HL-60 (cell line): ENCODE measurements at regions not wholly inside any gene's neighbourhood (a gene's known extent, or its start where the extent isn't known, plus 50 kb on each side); places are given as distances from the start of the nearest gene placed in this dataset.

ENCODE experiments used
- POLR2AphosphoS5 ChIP-seq: IDR thresholded peaks from 2 replicates; pipeline ENCODE4 v1.6.1; 2012; ENCODE audit warnings: low read depth
- TF ChIP-seq, protein P1 (sequence below): IDR thresholded peaks from one replicate; pipeline ENCODE4 v1.5.1; 2011; ENCODE audit warnings: low read length, control low read depth, inconsistent platforms; ENCODE audit not compliant: insufficient read depth
- TF ChIP-seq, protein P2 (sequence below): IDR thresholded peaks from 2 replicates; pipeline ENCODE4 v1.6.1; 2012; ENCODE audit warnings: low read depth; ENCODE audit not compliant: insufficient replicate concordance

DNA sequence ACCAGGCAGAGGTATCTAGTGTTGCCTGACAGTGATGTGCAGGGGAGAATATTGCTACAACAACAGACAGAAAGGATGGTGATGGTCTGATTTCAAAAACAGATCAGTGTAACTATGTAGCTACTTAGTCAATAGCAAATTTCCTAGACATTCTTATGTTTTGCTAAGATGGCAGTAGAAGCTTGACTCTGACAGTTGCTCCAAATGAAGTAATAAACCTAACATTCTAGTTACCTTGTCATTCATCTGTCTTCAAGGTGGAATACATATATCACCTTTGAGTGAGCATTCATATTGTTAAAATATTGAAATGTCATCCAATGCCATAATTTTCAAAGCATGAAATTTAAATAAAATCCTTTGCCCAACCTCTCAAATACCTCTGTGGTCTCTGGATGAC is 617.4 kb downstream of the USP25 start:
- no peak for TF ChIP-seq POLR2AphosphoS5
- TF ChIP-seq, protein P1, sequence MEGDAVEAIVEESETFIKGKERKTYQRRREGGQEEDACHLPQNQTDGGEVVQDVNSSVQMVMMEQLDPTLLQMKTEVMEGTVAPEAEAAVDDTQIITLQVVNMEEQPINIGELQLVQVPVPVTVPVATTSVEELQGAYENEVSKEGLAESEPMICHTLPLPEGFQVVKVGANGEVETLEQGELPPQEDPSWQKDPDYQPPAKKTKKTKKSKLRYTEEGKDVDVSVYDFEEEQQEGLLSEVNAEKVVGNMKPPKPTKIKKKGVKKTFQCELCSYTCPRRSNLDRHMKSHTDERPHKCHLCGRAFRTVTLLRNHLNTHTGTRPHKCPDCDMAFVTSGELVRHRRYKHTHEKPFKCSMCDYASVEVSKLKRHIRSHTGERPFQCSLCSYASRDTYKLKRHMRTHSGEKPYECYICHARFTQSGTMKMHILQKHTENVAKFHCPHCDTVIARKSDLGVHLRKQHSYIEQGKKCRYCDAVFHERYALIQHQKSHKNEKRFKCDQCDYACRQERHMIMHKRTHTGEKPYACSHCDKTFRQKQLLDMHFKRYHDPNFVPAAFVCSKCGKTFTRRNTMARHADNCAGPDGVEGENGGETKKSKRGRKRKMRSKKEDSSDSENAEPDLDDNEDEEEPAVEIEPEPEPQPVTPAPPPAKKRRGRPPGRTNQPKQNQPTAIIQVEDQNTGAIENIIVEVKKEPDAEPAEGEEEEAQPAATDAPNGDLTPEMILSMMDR: no peak
- TF ChIP-seq, protein P2, sequence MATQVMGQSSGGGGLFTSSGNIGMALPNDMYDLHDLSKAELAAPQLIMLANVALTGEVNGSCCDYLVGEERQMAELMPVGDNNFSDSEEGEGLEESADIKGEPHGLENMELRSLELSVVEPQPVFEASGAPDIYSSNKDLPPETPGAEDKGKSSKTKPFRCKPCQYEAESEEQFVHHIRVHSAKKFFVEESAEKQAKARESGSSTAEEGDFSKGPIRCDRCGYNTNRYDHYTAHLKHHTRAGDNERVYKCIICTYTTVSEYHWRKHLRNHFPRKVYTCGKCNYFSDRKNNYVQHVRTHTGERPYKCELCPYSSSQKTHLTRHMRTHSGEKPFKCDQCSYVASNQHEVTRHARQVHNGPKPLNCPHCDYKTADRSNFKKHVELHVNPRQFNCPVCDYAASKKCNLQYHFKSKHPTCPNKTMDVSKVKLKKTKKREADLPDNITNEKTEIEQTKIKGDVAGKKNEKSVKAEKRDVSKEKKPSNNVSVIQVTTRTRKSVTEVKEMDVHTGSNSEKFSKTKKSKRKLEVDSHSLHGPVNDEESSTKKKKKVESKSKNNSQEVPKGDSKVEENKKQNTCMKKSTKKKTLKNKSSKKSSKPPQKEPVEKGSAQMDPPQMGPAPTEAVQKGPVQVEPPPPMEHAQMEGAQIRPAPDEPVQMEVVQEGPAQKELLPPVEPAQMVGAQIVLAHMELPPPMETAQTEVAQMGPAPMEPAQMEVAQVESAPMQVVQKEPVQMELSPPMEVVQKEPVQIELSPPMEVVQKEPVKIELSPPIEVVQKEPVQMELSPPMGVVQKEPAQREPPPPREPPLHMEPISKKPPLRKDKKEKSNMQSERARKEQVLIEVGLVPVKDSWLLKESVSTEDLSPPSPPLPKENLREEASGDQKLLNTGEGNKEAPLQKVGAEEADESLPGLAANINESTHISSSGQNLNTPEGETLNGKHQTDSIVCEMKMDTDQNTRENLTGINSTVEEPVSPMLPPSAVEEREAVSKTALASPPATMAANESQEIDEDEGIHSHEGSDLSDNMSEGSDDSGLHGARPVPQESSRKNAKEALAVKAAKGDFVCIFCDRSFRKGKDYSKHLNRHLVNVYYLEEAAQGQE: no peak
